Mammary epithelial cell (primary cell): ENCODE measurements at regions not wholly inside any gene's neighbourhood (a gene's known extent, or its start where the extent isn't known, plus 50 kb on each side); places are given as distances from the start of the nearest gene placed in this dataset.
"Not testable (repeated sequence)": the region's sequence is repeated elsewhere in the genome, so short reads cannot be mapped to it uniquely, and the experiment has no call there.

Source experiments
- CTCF ChIP-seq, 2 donors: IDR thresholded peaks in 1 of 2; conservative IDR thresholded peaks in 1 of 2; 2 replicates each; pipeline ENCODE4 v1.5.1; 2011 to 2012; ENCODE audit warnings: inconsistent platforms in 2 of 2, low read length in 2 of 2, mild to moderate bottlenecking in 2 of 2, control low read depth in 1 of 2, low read depth in 1 of 2; ENCODE audit not compliant: insufficient read depth in 1 of 2; ENCODE audit errors: extremely low read depth in 1 of 2
- EZH2 ChIP-seq: IDR thresholded peaks from 2 replicates; pipeline ENCODE4 v1.6.1; 2012; ENCODE audit warnings: low read length, inconsistent platforms, borderline replicate concordance

GRCh38 chr13:80810294-80810693, 469.4 kb upstream of the SPRY2 start:
- TF ChIP-seq CTCF (conservative IDR thresholded peaks at IDR 0.05 in 1 of 2, IDR thresholded peaks at IDR 0.05 in 1 of 2; ENCODE audit: extremely low read depth in 1 of 2, insufficient read depth in 1 of 2, low read depth in 1 of 2, low read length in 2 of 2); EZH2: not testable (repeated sequence)
